GM21786 (cell line): ENCODE measurements at regions not wholly inside any gene's neighbourhood (a gene's known extent, or its start where the extent isn't known, plus 50 kb on each side); places are given as distances from the start of the nearest gene placed in this dataset.
A peak's percentile ranks its signal among the peaks of the same experiment; 100 is the strongest.

Experiments
- ATAC-seq: cut with Tn5 transposase; IDR thresholded peaks from one replicate; pipeline ENCODE4 v1.9.1; 2021; ENCODE audit not compliant: unreplicated experiment

GRCh38 chr2:133837441-133838094 lies 269.3 kb upstream of the NCKAP5 start:
- no peak for ATAC-seq

GRCh38 chr2:133838642-133839365 lies 270.5 kb upstream of the NCKAP5 start:
- ATAC-seq, result no peak

DNA sequence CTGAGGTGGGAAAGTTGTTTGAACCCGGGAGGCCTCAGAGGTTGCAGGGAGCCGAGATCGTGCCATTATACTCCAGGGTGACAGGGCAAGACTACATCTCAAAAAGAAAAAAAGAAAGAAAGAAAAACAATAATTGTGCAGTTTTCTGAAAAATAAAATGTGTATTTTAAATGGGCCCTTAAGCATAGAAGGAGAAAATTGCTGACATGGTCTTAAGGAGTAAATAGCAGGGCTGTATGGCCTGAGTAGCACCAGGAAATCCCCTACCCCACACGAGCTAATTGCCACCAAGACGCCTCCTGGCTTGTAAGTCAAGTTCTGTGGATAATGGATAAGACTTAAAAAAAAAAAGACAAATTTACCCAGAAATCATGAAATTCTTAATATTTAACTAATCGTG lies 271.4 kb upstream of the NCKAP5 start:
- no peak for ATAC-seq

GRCh38 chr2:133840761-133841160 lies 272.5 kb upstream of the NCKAP5 start:
- ATAC-seq, result no peak

DNA sequence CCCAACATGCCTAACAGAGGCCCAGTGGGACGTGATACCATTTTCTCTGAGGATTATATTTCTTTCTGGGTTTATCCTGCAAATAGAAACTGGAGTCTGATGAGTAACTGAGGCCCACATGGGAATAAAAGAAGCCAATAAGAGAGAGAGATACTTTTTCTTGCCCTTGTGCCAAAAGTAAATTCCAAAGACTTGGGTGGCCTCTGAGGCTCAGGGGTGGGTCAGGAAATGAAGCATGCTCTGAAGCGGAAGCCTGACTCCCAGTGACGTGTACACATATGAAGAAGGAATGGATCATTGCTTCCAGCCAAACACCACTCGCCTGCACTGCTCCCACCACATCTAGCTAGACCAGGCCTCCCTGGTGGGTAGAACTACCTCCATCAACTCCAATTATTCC lies 273.6 kb upstream of the NCKAP5 start:
- no peak for ATAC-seq

GRCh38 chr2:133842446-133842845 lies 274.2 kb upstream of the NCKAP5 start:
- no peak for ATAC-seq

DNA sequence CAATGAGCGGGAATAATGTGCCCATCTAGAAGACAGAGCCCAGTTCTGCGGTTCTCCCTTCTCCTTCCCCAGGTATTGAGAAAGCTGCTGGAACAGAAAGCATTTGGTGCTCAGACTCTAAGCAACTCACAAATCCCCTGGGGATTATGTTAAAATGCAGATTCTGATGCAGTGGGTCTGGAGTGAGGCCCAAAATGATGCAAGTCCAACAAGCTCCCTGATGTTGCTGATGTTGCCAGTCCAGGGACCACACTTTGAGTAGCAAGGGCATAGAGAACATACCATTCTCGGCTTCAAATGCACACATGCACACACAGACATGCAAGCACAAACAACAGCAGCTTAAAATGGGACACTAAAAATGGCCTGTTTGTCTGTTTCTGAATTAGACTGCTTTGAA lies 274.8 kb upstream of the NCKAP5 start:
- ATAC-seq, result no peak

DNA sequence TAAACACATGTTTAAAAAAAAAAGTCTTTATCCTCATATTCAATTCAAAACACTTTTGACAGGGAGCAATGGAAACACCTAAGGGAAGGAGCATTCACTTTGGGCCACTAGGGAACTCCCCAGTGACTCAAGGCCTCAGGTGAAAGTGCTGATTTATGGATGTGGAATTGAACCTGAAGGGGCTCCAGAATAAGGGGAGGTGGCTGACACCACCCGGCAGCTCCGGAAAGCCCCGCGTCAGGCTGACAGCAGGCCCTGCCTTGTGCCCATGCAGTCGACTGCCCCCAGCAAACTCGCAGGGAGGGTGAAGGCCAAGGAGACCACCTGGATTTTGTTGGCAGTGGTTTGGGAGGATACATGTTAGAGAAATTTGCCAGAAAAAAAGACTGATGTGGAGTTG lies 275.3 kb upstream of the NCKAP5 start:
- ATAC-seq, result no peak

- peak; percentile 78 for ATAC-seq
Measured at GRCh38 chr2:133844214-133844892, 276.1 kb upstream of the NCKAP5 start.

DNA sequence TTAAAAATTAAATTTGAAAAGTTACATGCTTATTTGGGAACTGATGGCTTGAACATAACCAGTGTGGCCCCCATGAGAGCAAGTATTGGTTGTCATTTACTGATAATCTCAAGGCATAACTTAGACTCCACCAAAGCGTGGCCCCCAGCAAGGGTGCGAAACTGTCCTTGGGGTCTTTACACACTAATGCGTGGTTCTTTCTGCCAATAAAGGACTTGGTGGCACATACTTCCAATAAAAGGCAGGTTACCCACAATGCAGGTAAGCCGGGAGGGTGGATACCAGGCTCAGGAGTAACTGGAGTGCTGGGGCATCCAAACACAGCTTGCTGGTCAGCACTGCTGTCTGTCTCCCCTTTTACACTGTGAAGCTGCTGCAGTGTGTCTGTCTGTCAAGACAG lies 278.2 kb upstream of the NCKAP5 start:
- no peak for ATAC-seq

GRCh38 chr2:133847591-133847990 lies 279.3 kb upstream of the NCKAP5 start:
- ATAC-seq, result no peak

DNA sequence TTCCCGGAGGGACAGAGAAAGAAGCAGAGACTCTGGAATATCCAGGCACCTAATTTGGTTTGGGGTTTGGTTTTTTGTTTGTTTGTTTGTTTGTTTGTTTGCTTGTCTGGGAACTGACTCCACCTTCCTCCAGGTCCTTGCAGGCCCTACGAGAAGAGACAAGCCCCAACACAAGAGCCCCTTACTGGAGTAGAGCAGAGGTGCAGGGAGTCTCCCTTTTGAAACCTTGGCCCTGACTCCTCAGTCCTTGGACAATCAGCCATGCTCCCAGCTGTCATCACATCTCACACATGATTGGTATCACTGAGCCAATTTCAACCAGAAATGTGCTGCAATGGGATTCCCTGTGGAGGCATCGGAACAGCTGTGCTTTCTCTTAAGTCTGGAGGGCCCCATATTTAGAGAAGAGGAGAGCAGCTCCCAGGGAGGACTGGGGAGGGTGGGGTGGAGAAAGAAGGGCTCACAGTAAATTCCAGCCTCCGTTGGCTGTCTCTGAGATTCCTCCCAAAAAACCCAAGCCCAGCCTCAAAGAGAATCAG lies 279.9 kb upstream of the NCKAP5 start:
- no peak for ATAC-seq

DNA sequence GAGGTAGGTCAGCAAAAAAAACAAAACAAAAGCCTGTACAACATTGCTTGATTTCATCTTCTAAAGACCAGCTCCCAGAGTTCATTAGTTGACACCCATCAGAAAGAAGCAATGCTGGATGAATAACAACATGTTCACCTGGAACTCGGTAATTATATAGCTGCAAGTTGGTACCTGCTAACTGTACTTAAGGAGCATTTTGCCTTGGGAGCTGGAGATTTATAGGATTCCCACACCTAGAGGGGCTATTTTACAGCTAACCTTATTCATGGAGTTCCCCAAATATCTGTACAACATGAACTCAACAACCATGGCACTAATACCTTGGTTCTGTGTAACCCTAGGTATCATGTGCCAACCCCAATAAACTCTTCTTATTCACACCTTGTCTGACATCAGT lies 281.1 kb upstream of the NCKAP5 start:
- no peak for ATAC-seq

DNA sequence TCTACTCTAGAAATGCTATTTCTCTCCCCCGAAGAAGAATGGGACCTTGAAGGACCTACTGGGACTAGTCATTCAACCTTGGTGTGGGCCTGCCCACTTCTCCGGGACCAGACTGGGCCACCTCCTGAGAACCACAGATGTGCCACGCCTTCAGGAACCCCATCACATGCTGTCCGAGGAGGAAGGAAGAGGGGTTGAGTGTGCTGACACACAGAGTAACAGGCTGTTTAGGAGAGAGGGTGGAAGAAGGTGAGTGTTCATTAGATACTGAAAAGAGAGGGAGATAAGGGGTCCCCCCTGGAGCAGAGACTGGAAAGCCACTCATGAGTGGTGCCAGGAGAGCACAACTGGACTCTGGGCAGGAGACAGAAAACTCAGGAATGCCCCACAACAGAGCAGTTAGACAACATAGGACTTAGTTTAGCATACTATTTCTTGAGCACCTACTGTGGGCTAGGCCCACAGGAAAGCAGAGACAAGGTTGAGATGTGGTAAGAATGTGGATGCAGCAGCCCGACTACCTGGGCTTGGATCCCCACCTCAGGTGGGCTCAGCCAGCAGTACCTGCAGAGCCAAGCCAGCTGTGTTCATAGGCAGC lies 286.4 kb upstream of the NCKAP5 start:
- no peak for ATAC-seq

GRCh38 chr2:133855526-133855925 lies 287.3 kb upstream of the NCKAP5 start:
- no peak for ATAC-seq

GRCh38 chr2:133856678-133857077 lies 288.4 kb upstream of the NCKAP5 start:
- ATAC-seq, result no peak

DNA sequence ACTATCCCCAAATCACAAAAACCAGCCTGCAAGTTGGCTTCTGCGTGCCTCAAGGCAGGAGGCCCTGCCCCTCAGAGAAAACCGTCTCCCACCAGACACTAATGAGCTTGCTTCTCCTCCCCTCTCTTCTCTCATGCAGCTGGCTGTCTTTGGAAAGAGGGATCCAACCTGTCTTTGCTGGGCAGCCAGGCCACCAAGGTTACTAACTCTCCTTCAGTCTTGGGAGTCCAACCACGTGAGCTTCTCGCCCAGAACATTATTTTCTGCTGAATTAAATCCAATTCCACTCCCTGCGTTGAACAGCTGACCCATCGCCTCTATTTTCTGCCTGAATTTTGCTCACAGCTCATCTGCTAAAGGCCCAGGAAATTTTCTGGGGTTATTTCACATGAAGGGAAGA lies 291.3 kb upstream of the NCKAP5 start:
- ATAC-seq, result no peak

- ATAC-seq, result no peak
Measured at GRCh38 chr2:133862400-133862977, 294.2 kb upstream of the NCKAP5 start.

GRCh38 chr2:133863106-133863800 lies 295.0 kb upstream of the NCKAP5 start:
- no peak for ATAC-seq

GRCh38 chr2:133865141-133865540 lies 296.9 kb upstream of the NCKAP5 start:
- no peak for ATAC-seq

DNA sequence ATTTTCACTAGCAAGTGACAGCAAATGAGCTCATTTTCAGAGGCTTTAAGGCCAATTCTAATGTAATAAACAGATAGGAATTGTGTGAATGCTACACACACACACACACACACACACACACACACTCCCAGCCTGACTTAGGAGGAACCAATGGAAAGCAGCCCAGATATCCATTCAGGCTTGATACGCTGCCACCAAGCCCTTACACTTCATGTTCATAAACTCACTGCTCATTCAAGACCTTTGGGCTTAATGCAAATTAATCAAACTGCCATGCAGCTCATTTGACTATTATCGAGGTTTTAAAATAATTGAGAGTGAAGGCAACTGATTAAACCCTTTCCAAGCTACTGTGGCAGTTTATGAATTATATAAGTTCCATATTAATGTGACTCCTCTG lies 298.9 kb upstream of the NCKAP5 start:
- ATAC-seq, result no peak
